ENCODE measurements at regions not wholly inside any gene's neighbourhood (a gene's known extent, or its start where the extent isn't known, plus 50 kb on each side); places are given as distances from the start of the nearest gene placed in this dataset.

- DNase-seq: no peak
These were observed 75.4 kb downstream of the VCPKMT start for GRCh38 chr14:50040895-50041465.

GRCh38 chr14:50041980-50042379, 74.4 kb downstream of the VCPKMT start:
- DNase-seq: no peak

- DNase-seq: no peak
These were observed 72.2 kb downstream of the VCPKMT start for GRCh38 chr14:50044042-50044651.

GRCh38 chr14:50045039-50045711, 71.2 kb downstream of the VCPKMT start:
- no peak for DNase-seq

GRCh38 chr14:50045837-50046236, 70.5 kb downstream of the VCPKMT start:
- DNase-seq: no peak

- no peak for DNase-seq
These were observed 69.1 kb downstream of the VCPKMT start for GRCh38 chr14:50047274-50047676.

- no peak for DNase-seq
These were observed 67.3 kb downstream of the VCPKMT start for GRCh38 chr14:50049093-50049492.

GRCh38 chr14:50049703-50050570, 66.4 kb downstream of the VCPKMT start:
- DNase-seq: no peak

- no peak for DNase-seq
These were observed 65.3 kb downstream of the VCPKMT start for GRCh38 chr14:50051106-50051505.

GRCh38 chr14:50051706-50052105, 64.7 kb downstream of the VCPKMT start:
- DNase-seq: no peak

- no peak for DNase-seq
These were observed 63.9 kb downstream of the VCPKMT start for GRCh38 chr14:50052517-50052916.

GRCh38 chr14:50053935-50054334, 62.4 kb downstream of the VCPKMT start:
- no peak for DNase-seq

GRCh38 chr14:50055461-50056228, 60.7 kb downstream of the VCPKMT start:
- DNase-seq: no peak

- DNase-seq: no peak
These were observed 59.9 kb downstream of the VCPKMT start for GRCh38 chr14:50056435-50056834.

- no peak for DNase-seq
These were observed 59.0 kb downstream of the VCPKMT start for GRCh38 chr14:50057331-50057730.

- no peak for DNase-seq
These were observed 58.3 kb downstream of the VCPKMT start for GRCh38 chr14:50058113-50058512.

Measured in DMS79 (cell line).